H7 (cell line): ENCODE measurements at regions not wholly inside any gene's neighbourhood (a gene's known extent, or its start where the extent isn't known, plus 50 kb on each side); places are given as distances from the start of the nearest gene placed in this dataset.

ENCODE experiments used
- DNase-seq: peaks from one replicate; pipeline ENCODE4 v3.0.0; 2012
- H3K27me3 ChIP-seq: 2 replicates; pipeline ENCODE4 v1.6.0; 2011; ENCODE audit warnings: mild to moderate bottlenecking, low read length; ENCODE audit not compliant: control insufficient read depth, insufficient read depth
- H3K36me3 ChIP-seq: replicated peaks from 2 replicates; pipeline ENCODE4 v1.5.1; 2011; ENCODE audit warnings: low read length; ENCODE audit not compliant: control insufficient read depth, insufficient read depth
- H3K4me3 ChIP-seq: 2 replicates; pipeline ENCODE4 v1.5.1; 2011; ENCODE audit warnings: low read depth, mild to moderate bottlenecking, control low read depth, low read length, moderate library complexity; ENCODE audit not compliant: insufficient read depth

DNA sequence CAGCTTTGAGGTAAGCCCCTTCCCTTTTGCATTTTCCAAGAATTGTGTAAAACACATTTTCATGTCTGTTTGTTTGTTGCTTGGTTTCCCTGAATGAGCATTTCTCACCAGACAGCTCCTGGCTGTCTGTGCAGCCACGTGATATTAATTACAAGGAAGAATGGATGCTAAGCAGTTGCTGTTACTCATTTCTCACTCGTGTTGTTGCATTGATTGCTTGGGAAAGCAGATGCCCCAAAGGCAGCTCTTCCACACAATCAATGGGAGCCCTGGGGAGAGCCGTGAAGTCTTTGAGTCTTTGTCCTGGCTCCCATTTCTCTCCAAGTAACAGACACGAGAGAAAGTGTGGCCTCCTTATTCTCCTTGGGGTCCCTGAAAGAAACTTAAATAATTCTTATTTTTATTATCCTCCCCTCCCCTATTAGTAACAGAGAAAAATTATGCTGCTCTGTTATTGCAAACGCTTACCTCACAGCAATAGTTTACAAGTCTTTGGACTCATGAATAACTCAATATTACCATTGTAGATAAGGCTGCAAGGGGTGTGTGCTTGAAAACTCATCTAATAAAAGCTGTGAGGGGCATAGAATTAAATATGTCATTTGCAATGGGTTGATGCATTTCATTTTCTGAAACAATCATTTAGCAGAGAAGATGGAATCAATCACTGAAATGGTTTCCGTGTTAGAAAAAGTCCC, 127.7 kb upstream of the CAMK1G start:
- H3K4me3 ChIP-seq, result no peak overlapping the region
- no peak for DNase-seq
- H3K36me3 ChIP-seq, result no peaks in the 10 kb centered on the region
- H3K27me3 ChIP-seq, result no peaks in the 10 kb centered on the region

GRCh38 chr1:209456878-209457277, 126.6 kb upstream of the CAMK1G start:
- DNase-seq, result no peak
- H3K27me3 ChIP-seq, result no peaks in the 10 kb centered on the region
- no peaks in the 10 kb centered on the region for H3K36me3 ChIP-seq
- no peak overlapping the region for H3K4me3 ChIP-seq

- no peak for DNase-seq
- H3K4me3 ChIP-seq, result no peak overlapping the region
- no peaks in the 10 kb centered on the region for H3K36me3 ChIP-seq
- H3K27me3 ChIP-seq, result no peaks in the 10 kb centered on the region
Observed at GRCh38 chr1:209457401-209458125, 126.0 kb upstream of the CAMK1G start.

DNA sequence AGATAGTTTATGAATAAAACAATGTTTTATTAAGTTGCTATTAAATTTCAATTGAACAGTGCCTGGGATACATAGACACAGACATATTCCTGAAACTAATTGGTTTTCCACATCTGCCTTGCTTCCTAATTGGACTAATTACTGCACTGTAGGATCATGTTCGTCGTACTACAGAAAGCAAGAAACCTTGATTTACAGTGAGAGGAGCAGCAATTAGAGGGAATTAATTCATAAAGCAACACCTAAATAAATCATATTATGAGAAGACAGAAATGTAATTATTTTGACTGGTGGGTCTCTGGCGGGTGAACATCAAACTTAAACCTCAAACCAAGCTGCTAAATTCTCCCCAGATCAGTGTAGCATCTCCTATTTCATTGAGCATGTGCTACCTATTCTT, 124.6 kb upstream of the CAMK1G start:
- no peak for DNase-seq
- Histone ChIP-seq H3K4me3 (no peak overlapping the region), H3K36me3 (no peaks in the 10 kb centered on the region), H3K27me3 (no peaks in the 10 kb centered on the region)

DNA sequence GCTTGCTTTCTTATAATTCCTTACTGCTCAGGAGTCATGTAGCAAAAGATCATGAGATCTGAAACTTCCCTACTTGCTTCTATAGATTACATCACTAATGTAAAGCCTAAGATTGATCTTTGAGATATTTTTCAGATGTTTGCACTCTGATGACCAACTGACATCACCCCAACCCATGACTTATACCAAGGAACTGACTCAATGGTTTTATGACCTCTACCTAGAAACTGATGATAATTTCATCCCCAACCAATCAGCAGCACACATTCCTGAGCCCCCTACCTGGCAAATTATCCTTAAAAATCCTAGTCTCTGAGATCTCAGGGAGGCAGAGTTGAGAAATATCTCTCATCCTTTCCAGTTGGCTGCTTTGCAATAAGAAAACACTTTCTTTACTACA, 122.3 kb upstream of the CAMK1G start:
- Histone ChIP-seq H3K27me3 (no peaks in the 10 kb centered on the region), H3K4me3 (no peak overlapping the region), H3K36me3 (no peaks in the 10 kb centered on the region)
- no peak for DNase-seq

- no peak for DNase-seq
- no peak overlapping the region for H3K4me3 ChIP-seq
- H3K36me3 ChIP-seq, result no peaks in the 10 kb centered on the region
Observed at GRCh38 chr1:209462433-209462832, 121.1 kb upstream of the CAMK1G start.

GRCh38 chr1:209463441-209463840, 120.1 kb upstream of the CAMK1G start:
- no peak overlapping the region for H3K4me3 ChIP-seq
- H3K27me3 ChIP-seq, result no peaks in the 10 kb centered on the region
- H3K36me3 ChIP-seq, result no peaks in the 10 kb centered on the region
- DNase-seq, result no peak

More at GRCh38 chr1:209462433-209462832, 121.1 kb upstream of the CAMK1G start:
- H3K27me3 ChIP-seq, result no peaks in the 10 kb centered on the region

DNA sequence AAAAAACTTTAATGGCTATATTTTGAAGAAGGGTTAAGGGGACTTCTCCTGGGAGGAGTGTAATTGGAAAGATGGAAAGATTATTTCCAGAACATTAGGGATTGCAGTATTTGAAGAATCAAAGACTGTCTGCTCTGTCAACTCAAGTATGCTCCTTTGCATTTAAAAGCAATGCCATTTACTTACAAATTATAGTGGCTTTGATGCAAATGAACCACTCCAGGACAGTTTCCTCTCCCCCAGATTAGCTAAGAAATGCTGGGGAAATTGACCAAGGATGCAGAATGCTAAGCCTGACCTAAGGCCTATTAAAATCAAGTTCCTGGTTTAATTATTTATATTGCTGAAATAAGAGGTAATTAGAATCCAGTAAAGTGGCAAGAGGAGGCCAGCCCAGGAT, 110.5 kb upstream of the CAMK1G start:
- no peaks in the 10 kb centered on the region for H3K36me3 ChIP-seq
- H3K27me3 ChIP-seq, result no peaks in the 10 kb centered on the region; the same call in 1 of the 2 replicates
- no peak overlapping the region for H3K4me3 ChIP-seq
- no peak for DNase-seq

GRCh38 chr1:209480345-209480744, 103.2 kb upstream of the CAMK1G start:
- Histone ChIP-seq H3K27me3 (no peaks in the 10 kb centered on the region; the same call in 1 of the 2 replicates), H3K4me3 (no peak overlapping the region), H3K36me3 (no peaks in the 10 kb centered on the region)
- no peak for DNase-seq

DNA sequence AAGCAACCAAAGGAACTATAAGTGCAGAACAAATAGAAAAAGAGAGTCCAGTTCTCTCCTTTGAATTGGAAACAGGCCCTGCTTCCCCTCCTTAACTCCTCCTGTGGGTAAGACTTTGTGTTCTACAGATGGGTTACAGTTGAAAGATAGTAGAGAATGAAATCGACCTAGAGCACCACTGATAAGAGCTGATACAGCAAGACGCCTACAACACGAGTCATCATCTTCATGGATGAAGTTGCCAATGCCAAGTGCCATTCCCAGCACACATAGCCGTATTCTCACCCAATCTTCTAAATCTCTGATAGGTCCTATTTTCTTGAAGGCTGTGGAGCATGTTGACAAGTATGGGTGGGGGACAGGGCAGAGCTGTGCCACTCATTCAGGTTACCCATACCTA, 99.8 kb upstream of the CAMK1G start:
- Histone ChIP-seq H3K27me3 (no peaks in the 10 kb centered on the region; the same call in 1 of the 2 replicates), H3K36me3 (no peaks in the 10 kb centered on the region), H3K4me3 (no peak overlapping the region)
- no peak for DNase-seq

- no peak overlapping the region for H3K4me3 ChIP-seq
- no peaks in the 10 kb centered on the region; the same call in 1 of the 2 replicates for H3K27me3 ChIP-seq
- DNase-seq, result no peak
- no peaks in the 10 kb centered on the region for H3K36me3 ChIP-seq
Observed at GRCh38 chr1:209484429-209484828, 99.1 kb upstream of the CAMK1G start.

DNA sequence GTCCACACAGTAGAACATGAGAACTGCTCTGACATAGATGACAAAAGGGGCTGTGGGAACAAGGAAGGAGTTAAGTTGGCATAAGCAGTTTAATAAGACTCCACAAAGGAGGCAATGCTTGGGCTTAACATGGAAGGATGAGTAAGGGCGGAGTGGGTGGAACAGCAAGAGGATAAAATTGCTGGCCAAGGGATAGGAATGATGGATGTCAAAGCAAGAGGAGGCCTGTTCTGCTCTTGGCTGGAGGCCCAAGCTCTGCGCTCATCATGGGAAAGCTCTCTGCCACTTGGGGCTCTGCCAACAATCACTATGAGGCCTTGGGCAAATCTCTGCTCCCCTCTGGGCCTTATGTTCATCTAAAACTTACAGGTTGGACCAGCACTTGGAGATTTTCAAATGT, 98.3 kb upstream of the CAMK1G start:
- Histone ChIP-seq H3K4me3 (no peak overlapping the region), H3K36me3 (no peaks in the 10 kb centered on the region), H3K27me3 (no peaks in the 10 kb centered on the region; the same call in 1 of the 2 replicates)
- DNase-seq, result no peak

GRCh38 chr1:209485751-209486150, 97.8 kb upstream of the CAMK1G start:
- no peaks in the 10 kb centered on the region for H3K36me3 ChIP-seq
- no peak for DNase-seq
- no peak overlapping the region for H3K4me3 ChIP-seq
- no peaks in the 10 kb centered on the region; the same call in 1 of the 2 replicates for H3K27me3 ChIP-seq

- no peak overlapping the region for H3K4me3 ChIP-seq
- no peaks in the 10 kb centered on the region for H3K36me3 ChIP-seq
- H3K27me3 ChIP-seq, result no peaks in the 10 kb centered on the region
- DNase-seq, result no peak
Observed at GRCh38 chr1:209486861-209487593, 96.5 kb upstream of the CAMK1G start.

DNA sequence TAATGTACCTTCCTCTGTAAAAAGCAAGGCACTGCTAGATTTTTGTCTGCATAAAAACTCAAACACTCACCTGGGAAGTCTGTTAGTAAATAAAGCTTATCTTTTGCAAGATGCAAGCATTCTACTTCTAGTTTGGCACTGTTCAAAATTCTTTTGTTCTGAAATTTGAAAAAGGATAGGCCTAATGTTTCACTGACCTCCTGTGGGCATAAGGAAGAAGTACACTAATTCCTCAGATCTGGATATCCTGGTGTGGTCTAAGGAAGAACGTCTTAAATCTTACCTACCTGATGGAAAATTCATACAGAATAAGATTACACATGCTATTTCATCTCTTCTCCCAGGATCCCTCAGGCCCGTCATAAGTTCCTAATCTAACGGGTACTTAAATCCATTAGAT, 93.5 kb upstream of the CAMK1G start:
- H3K27me3 ChIP-seq, result no peaks in the 10 kb centered on the region
- no peak overlapping the region for H3K4me3 ChIP-seq
- peak; percentile 13 for DNase-seq
- no peaks in the 10 kb centered on the region for H3K36me3 ChIP-seq
